Keratinocyte (primary cell): ENCODE measurements at regions not wholly inside any gene's neighbourhood (a gene's known extent, or its start where the extent isn't known, plus 50 kb on each side); places are given as distances from the start of the nearest gene placed in this dataset.

Source experiments
- CTCF ChIP-seq, 3 experiments: IDR thresholded peaks in 1 of 3; conservative IDR thresholded peaks in 1 of 3; optimal IDR thresholded peaks in 1 of 3; 2 replicates in 2 of 3; 3 replicates in 1 of 3; pipeline versions ENCODE3 to v1.5.1; 2011; ENCODE audit warnings: low read length in 3 of 3, mild to moderate bottlenecking in 3 of 3, moderate library complexity in 2 of 3, control low read depth in 1 of 3, inconsistent platforms in 1 of 3; ENCODE audit not compliant: insufficient read depth in 2 of 3; ENCODE audit errors: extremely low read depth in 1 of 3
- EZH2 ChIP-seq: IDR thresholded peaks from one replicate; pipeline ENCODE4 v1.6.1; 2012; ENCODE audit warnings: inconsistent platforms, mild to moderate bottlenecking, low read length, moderate library complexity

DNA sequence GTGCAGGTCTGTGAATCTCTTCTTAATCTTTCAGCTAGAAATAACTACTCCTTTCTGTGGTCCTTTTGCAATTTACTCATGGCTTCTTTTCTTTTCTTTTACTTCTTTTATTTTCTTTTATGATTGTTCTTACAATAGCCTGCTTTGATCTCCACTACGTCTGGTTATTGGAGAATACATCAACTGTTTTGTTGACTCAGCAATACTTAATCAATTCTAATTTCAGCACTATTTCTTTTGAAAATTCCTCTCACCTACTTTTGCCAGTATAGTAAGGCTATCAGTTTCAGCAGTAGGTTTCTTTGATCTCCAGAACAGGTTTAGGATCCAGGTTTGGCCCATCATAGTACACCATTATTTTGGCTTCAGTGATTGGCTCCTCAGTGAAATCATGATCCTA is 111.8 kb upstream of the DPP10 start:
- no peak for TF ChIP-seq EZH2
- TF ChIP-seq CTCF (optimal IDR thresholded peaks at IDR 0.05 in 1 of 3, IDR thresholded peaks at IDR 0.05 in 1 of 3, conservative IDR thresholded peaks at IDR 0.05 in 1 of 3; ENCODE audit: extremely low read depth in 1 of 3, insufficient read depth in 2 of 3, low read length in 3 of 3), result no peak
